ENCODE measurements at regions not wholly inside any gene's neighbourhood (a gene's known extent, or its start where the extent isn't known, plus 50 kb on each side); places are given as distances from the start of the nearest gene placed in this dataset.

GRCh38 chr10:63919575-63920279 lies 398.5 kb downstream of the REEP3 start:
- WGBS (ENCODE audit: low lambda C conversion rate, missing lambda C conversion rate), result 76% methylated on average over 6 of the region's 6 CpGs
- DNase-seq (ENCODE audit: low spot score), result no peak
- H2AFZ ChIP-seq, result no peak overlapping the region
- no peaks in the 10 kb centered on the region for H3K27me3 ChIP-seq
- no peaks in the 10 kb centered on the region for H3K79me2 ChIP-seq
- no peaks in the 10 kb centered on the region for H3K9me2 ChIP-seq (replicated peaks; ENCODE audit: insufficient read depth)
- no peaks in the 10 kb centered on the region for H3K9me3 ChIP-seq (ENCODE audit: low read depth)
- no peaks in the 10 kb centered on the region for H3K4me1 ChIP-seq (ENCODE audit: insufficient read depth)
- no peak overlapping the region for H3K4me2 ChIP-seq
- H4K20me1 ChIP-seq (ENCODE audit: insufficient read depth, poor library complexity, severe bottlenecking), result no peaks in the 10 kb centered on the region
- no peaks in the 10 kb centered on the region for H3K36me3 ChIP-seq (replicated peaks; ENCODE audit: insufficient read depth, low read depth)
- TF ChIP-seq EZH2 (IDR thresholded peaks at IDR 0.05; ENCODE audit: borderline replicate concordance) (no peak), CTCF (IDR thresholded peaks at IDR 0.05; ENCODE audit: poor library complexity) (no peak), EZH2phosphoT487 (IDR thresholded peaks at IDR 0.05; ENCODE audit: low read depth, severe bottlenecking, unreplicated experiment) (no peak)
- no peak overlapping the region for H3K4me3 ChIP-seq
- no peak overlapping the region for H3K27ac ChIP-seq

- no peak for TF ChIP-seq CTCF (IDR thresholded peaks at IDR 0.05; ENCODE audit: poor library complexity)
- no peak for TF ChIP-seq EZH2 (IDR thresholded peaks at IDR 0.05; ENCODE audit: borderline replicate concordance)
- TF ChIP-seq EZH2phosphoT487 (IDR thresholded peaks at IDR 0.05; ENCODE audit: low read depth, severe bottlenecking, unreplicated experiment), result no peak
These were observed 399.7 kb downstream of the REEP3 start for GRCh38 chr10:63920926-63921325.

GRCh38 chr10:63921908-63922467 lies 400.8 kb downstream of the REEP3 start:
- Histone ChIP-seq H3K4me3 (no peak overlapping the region), H3K79me2 (no peaks in the 10 kb centered on the region), H3K4me1 (ENCODE audit: insufficient read depth) (no peaks in the 10 kb centered on the region), H3K9me3 (ENCODE audit: low read depth) (no peaks in the 10 kb centered on the region), H3K36me3 (replicated peaks; ENCODE audit: insufficient read depth, low read depth) (no peaks in the 10 kb centered on the region), H4K20me1 (ENCODE audit: insufficient read depth, poor library complexity, severe bottlenecking) (no peaks in the 10 kb centered on the region), H3K27ac (no peak overlapping the region), H3K4me2 (no peak overlapping the region), H2AFZ (no peak overlapping the region), H3K9me2 (replicated peaks; ENCODE audit: insufficient read depth) (no peaks in the 10 kb centered on the region), H3K27me3 (no peaks in the 10 kb centered on the region)
- DNase-seq (ENCODE audit: low spot score), result no peak
- 51% methylated on average over 4 of the region's 4 CpGs for WGBS (ENCODE audit: low lambda C conversion rate, missing lambda C conversion rate)
- TF ChIP-seq EZH2 (IDR thresholded peaks at IDR 0.05; ENCODE audit: borderline replicate concordance) (no peak), EZH2phosphoT487 (IDR thresholded peaks at IDR 0.05; ENCODE audit: low read depth, severe bottlenecking, unreplicated experiment) (no peak)

More at GRCh38 chr10:63920926-63921325, 399.7 kb downstream of the REEP3 start:
- H2AFZ ChIP-seq, result no peak overlapping the region
- no peaks in the 10 kb centered on the region for H4K20me1 ChIP-seq (ENCODE audit: insufficient read depth, poor library complexity, severe bottlenecking)
- H3K9me3 ChIP-seq (ENCODE audit: low read depth), result no peaks in the 10 kb centered on the region
- no peak for DNase-seq (ENCODE audit: low spot score)
- whole genome bisulfite sequencing (ENCODE audit: low lambda C conversion rate, missing lambda C conversion rate), result 59% methylated on average over 2 of the region's 2 CpGs
- no peaks in the 10 kb centered on the region for H3K9me2 ChIP-seq (replicated peaks; ENCODE audit: insufficient read depth)
- H3K4me2 ChIP-seq, result no peak overlapping the region
- H3K79me2 ChIP-seq, result no peaks in the 10 kb centered on the region
- H3K27ac ChIP-seq, result no peak overlapping the region
- H3K4me1 ChIP-seq (ENCODE audit: insufficient read depth), result no peaks in the 10 kb centered on the region
- H3K36me3 ChIP-seq (replicated peaks; ENCODE audit: insufficient read depth, low read depth), result no peaks in the 10 kb centered on the region
- H3K4me3 ChIP-seq, result no peak overlapping the region
- H3K27me3 ChIP-seq, result no peaks in the 10 kb centered on the region

GRCh38 chr10:63922468-63923284 lies 401.5 kb downstream of the REEP3 start:
- Histone ChIP-seq H3K4me2 (no peak overlapping the region), H3K27me3 (no peaks in the 10 kb centered on the region), H3K79me2 (no peaks in the 10 kb centered on the region), H3K9me2 (replicated peaks; ENCODE audit: insufficient read depth) (no peaks in the 10 kb centered on the region), H3K4me3 (no peak overlapping the region), H3K4me1 (ENCODE audit: insufficient read depth) (no peaks in the 10 kb centered on the region), H3K9me3 (ENCODE audit: low read depth) (no peaks in the 10 kb centered on the region), H2AFZ (no peak overlapping the region), H3K27ac (no peak overlapping the region), H3K36me3 (replicated peaks; ENCODE audit: insufficient read depth, low read depth) (no peaks in the 10 kb centered on the region), H4K20me1 (ENCODE audit: insufficient read depth, poor library complexity, severe bottlenecking) (no peaks in the 10 kb centered on the region)
- no peak for TF ChIP-seq CTCF (IDR thresholded peaks at IDR 0.05; ENCODE audit: poor library complexity)
- no peak for TF ChIP-seq EZH2 (IDR thresholded peaks at IDR 0.05; ENCODE audit: borderline replicate concordance)
- no peak for TF ChIP-seq EZH2phosphoT487 (IDR thresholded peaks at IDR 0.05; ENCODE audit: low read depth, severe bottlenecking, unreplicated experiment)
- no peak for DNase-seq (ENCODE audit: low spot score)
- 45% methylated on average over 6 of the region's 6 CpGs for WGBS (ENCODE audit: low lambda C conversion rate, missing lambda C conversion rate)

All from hepatocyte (in vitro differentiated cells).